Peyer's patch (tissue), 4 donors: ENCODE measurements at regions not wholly inside any gene's neighbourhood (a gene's known extent, or its start where the extent isn't known, plus 50 kb on each side); places are given as distances from the start of the nearest gene placed in this dataset.

ENCODE experiments used
- DNase-seq, 3 donors: peaks; one replicate each; pipeline ENCODE4 v3.0.0-alpha.2; 2017 to 2019
- H3K27ac ChIP-seq, 4 donors: fragments of 200-600 bp; sonication (generic); one replicate each; pipeline ENCODE4 v1.5.1; 2016 to 2019
- H3K27me3 ChIP-seq, 2 donors: fragments of 200-600 bp; sonication (generic); one replicate each; pipeline ENCODE4 v1.5.1; 2019
- H3K36me3 ChIP-seq, 3 donors: fragments of 200-600 bp; sonication (generic); one replicate each; pipeline ENCODE4 v1.5.1; 2016 to 2019
- H3K4me1 ChIP-seq, 4 donors: fragments of 200-600 bp; sonication (generic); one replicate each; pipeline ENCODE4 v1.5.1; 2016 to 2019
- H3K4me3 ChIP-seq, 4 donors: fragments of 200-600 bp; sonication (generic); 1 replicate in 3 of 4; 2 replicates in 1 of 4; pipeline ENCODE4 v1.5.1; 2016 to 2019; ENCODE audit warnings: mild to moderate bottlenecking in 1 of 4
- H3K9me3 ChIP-seq, 4 donors: fragments of 200-600 bp; sonication (generic); one replicate each; pipeline ENCODE4 v1.5.1; 2016 to 2019; ENCODE audit warnings: mild to moderate bottlenecking in 1 of 4
- POLR2A ChIP-seq, 2 donors: fragments of 450-650 bp; IDR thresholded peaks; one replicate each; pipeline ENCODE4 v1.5.1; 2017; ENCODE audit warnings: antibody characterized with exemption in 2 of 2, mild to moderate bottlenecking in 2 of 2, moderate library complexity in 2 of 2
- TF ChIP-seq, protein P1 (sequence below), 6 experiments: fragments of 450-650 bp in 4 of 6; fragments of 200-600 bp in 2 of 6; sonication (generic) in 1 of 6; IDR thresholded peaks; one replicate each; pipeline ENCODE4 v1.5.1; 2017 to 2019; ENCODE audit warnings: antibody characterized with exemption in 6 of 6, mild to moderate bottlenecking in 3 of 6, moderate library complexity in 1 of 6

DNA sequence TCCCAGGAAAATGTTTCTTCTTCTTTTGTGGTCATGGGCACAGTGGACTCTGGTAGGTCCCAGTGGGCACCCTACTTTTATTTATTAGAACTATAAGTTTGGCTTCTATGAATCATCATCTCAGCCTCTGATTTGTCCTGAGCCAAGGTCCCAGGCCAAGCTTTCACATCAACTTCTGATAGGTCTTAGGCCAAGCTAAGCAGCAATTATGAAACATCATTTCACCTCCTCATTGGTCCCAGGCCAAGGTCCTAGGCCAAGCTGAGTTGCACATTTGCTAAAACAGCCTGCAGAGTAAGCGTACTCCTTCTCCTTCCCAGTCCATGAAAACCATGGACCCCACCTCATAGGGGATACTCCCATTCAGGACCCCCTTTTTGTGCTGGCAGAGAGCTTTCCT is 87.4 kb upstream of the UTY start:
- Histone ChIP-seq H3K27ac (no peak overlapping the region), H3K27me3 (no peaks in the 10 kb centered on the region), H3K4me3 (no peak overlapping the region), H3K36me3 (no peaks in the 10 kb centered on the region), H3K4me1 (no peaks in the 10 kb centered on the region), H3K9me3 (no peaks in the 10 kb centered on the region)
- DNase-seq, result no peak
- TF ChIP-seq POLR2A (IDR thresholded peaks at IDR 0.05), result no peak
- TF ChIP-seq, protein P1, sequence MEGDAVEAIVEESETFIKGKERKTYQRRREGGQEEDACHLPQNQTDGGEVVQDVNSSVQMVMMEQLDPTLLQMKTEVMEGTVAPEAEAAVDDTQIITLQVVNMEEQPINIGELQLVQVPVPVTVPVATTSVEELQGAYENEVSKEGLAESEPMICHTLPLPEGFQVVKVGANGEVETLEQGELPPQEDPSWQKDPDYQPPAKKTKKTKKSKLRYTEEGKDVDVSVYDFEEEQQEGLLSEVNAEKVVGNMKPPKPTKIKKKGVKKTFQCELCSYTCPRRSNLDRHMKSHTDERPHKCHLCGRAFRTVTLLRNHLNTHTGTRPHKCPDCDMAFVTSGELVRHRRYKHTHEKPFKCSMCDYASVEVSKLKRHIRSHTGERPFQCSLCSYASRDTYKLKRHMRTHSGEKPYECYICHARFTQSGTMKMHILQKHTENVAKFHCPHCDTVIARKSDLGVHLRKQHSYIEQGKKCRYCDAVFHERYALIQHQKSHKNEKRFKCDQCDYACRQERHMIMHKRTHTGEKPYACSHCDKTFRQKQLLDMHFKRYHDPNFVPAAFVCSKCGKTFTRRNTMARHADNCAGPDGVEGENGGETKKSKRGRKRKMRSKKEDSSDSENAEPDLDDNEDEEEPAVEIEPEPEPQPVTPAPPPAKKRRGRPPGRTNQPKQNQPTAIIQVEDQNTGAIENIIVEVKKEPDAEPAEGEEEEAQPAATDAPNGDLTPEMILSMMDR (IDR thresholded peaks at IDR 0.05), result no peak

DNA sequence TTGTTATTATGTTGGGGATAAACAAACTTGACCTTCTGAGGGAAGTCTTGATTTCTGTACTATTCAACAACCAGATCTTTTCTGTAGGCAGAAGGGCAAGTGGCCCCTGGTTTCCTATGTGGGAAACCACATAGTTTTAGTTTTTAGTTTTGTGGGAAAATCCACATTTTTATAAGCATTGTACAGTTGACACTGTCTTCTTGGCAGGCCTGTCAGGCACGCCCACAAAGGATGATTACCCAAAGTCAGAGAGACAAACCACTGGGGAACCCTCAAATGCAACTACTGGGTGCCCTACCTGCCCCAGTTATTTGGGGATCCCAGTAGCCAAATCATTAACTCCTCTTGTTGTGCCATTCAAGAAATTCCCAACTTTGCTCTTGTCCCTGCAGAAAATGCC is 75.1 kb upstream of the UTY start:
- Histone ChIP-seq H3K4me1 (no peaks in the 10 kb centered on the region), H3K36me3 (no peaks in the 10 kb centered on the region), H3K27ac (no peak overlapping the region), H3K9me3 (no peaks in the 10 kb centered on the region), H3K27me3 (no peaks in the 10 kb centered on the region), H3K4me3 (no peak overlapping the region)
- no peak for DNase-seq
- TF ChIP-seq, protein P1 (IDR thresholded peaks at IDR 0.05), result no peak
- TF ChIP-seq POLR2A (IDR thresholded peaks at IDR 0.05), result no peak

DNA sequence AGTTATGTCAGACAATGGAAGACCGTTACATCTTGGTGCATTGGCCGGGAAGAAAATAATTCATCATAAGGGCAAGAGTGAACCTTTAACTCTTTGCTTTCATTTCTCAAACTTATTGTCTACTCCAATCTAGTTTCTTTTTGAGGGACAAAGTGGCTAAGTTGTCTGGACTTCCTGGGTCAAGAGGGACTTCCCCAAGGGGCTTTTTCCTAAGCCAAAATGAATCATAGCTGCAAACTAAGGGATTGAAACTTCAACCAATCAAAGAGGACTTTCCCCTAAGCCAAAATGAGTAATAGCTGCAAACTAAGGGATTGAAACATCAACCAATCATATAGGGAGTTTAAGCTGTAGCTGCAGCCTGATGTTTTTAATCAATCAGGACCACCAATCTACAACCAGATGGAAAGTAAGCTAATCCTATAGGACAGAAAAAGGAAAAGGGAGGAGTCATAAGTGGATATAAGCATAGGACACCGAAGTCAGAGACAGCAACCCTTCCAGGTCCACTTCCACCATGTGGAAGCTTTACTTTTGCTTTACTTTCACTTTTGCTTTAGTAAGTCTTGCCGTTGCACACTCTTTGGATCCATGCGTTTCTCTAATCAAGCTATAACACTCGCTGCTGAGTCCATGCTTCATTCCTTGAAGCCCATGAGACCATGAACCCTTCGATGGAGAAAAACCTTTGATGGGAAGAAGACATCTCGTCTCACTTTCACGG is 72.7 kb upstream of the UTY start:
- TF ChIP-seq, protein P1 (IDR thresholded peaks at IDR 0.05), result no peak
- no peak for TF ChIP-seq POLR2A (IDR thresholded peaks at IDR 0.05)
- Histone ChIP-seq H3K27me3 (no peaks in the 10 kb centered on the region), H3K9me3 (no peaks in the 10 kb centered on the region), H3K36me3 (no peaks in the 10 kb centered on the region), H3K27ac (no peak overlapping the region), H3K4me3 (no peak overlapping the region), H3K4me1 (no peaks in the 10 kb centered on the region)
- DNase-seq, result no peak

DNA sequence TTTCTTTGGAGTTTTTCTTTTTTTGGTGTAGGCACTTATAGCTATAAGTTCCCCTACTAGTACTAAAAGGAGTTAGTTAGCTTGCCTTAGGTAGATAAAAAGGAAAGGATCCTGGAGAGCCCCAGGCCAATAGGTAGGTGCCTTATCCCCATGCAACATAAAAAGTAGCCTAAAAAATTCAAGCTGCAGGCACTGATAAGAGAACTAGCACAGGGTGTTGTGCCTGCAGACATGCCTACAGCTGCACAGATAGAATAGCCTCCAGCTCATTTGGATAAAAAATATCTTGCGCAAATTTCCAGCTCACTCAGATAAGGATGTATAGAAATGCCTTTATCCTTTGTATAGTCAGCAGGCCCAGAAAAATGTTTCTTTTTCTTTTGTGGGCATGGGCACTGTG is 71.4 kb upstream of the UTY start:
- Histone ChIP-seq H3K4me3 (no peak overlapping the region), H3K4me1 (no peaks in the 10 kb centered on the region), H3K27me3 (no peaks in the 10 kb centered on the region), H3K36me3 (no peaks in the 10 kb centered on the region), H3K9me3 (no peaks in the 10 kb centered on the region), H3K27ac (no peak overlapping the region)
- TF ChIP-seq, protein P1 (IDR thresholded peaks at IDR 0.05), result no peak
- no peak for TF ChIP-seq POLR2A (IDR thresholded peaks at IDR 0.05)
- DNase-seq, result no peak

DNA sequence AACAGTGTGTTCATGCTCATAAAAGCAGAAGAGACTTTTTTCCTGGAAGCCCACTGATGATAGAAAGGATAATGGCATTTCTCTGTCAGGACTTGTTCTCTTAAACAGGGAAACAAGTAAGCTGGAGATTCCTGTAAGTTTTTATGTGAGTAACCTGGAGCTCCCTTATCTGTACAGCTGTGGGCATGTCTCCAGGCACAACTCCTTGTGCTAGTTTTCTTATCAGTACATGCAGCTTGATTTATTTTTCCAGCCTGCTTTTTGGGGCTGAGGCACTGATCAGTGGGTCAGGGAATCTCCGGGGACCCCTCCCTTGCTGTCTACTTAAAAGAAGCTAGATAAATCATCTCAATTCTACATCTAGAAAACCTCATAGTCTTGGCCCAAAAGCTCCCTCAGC is 64.7 kb upstream of the UTY start:
- Histone ChIP-seq H3K4me1 (no peaks in the 10 kb centered on the region), H3K9me3 (no peaks in the 10 kb centered on the region), H3K27me3 (no peaks in the 10 kb centered on the region), H3K27ac (no peak overlapping the region), H3K36me3 (no peaks in the 10 kb centered on the region), H3K4me3 (no peak overlapping the region)
- no peak for TF ChIP-seq POLR2A (IDR thresholded peaks at IDR 0.05)
- TF ChIP-seq, protein P1 (IDR thresholded peaks at IDR 0.05), result no peak
- no peak for DNase-seq

DNA sequence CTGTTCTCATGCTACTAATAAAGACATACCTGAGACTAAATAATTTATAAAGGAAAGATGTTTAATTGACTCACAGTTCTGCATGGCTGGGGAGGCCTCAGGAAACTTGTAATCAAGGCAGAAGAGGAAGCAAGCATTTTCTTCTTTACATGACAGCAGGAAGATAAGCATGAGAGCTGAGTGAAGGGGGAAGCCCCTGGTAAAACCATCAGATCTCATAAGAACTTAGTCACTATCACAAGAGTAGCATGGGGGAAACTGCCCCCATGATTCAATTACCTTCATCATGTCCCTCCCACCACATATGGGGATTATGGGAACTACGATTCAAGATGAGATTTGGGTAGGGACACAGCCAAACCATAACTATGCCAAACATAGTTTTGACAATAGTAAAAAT is 58.1 kb upstream of the UTY start:
- no peaks in the 10 kb centered on the region for H3K9me3 ChIP-seq
- H3K27ac ChIP-seq, result no peak overlapping the region
- TF ChIP-seq, protein P1 (IDR thresholded peaks at IDR 0.05), result no peak
- no peak for TF ChIP-seq POLR2A (IDR thresholded peaks at IDR 0.05)
- no peaks in the 10 kb centered on the region for H3K4me1 ChIP-seq
- DNase-seq, result no peak
- H3K4me3 ChIP-seq, result no peak overlapping the region
- H3K36me3 ChIP-seq, result no peaks in the 10 kb centered on the region
- no peaks in the 10 kb centered on the region for H3K27me3 ChIP-seq
